Retinal pigment epithelial cell (primary cell): ENCODE measurements at regions not wholly inside any gene's neighbourhood (a gene's known extent, or its start where the extent isn't known, plus 50 kb on each side); places are given as distances from the start of the nearest gene placed in this dataset.
"Not testable (repeated sequence)": the region's sequence is repeated elsewhere in the genome, so short reads cannot be mapped to it uniquely, and the experiment has no call there.

Source experiments
- DNase-seq: peaks from one replicate; pipeline ENCODE4 v3.0.0-alpha.2; 2010; ENCODE audit warnings: low read depth
- H3K4me3 ChIP-seq: 2 replicates; pipeline ENCODE4 v1.5.1; 2011; ENCODE audit warnings: mild to moderate bottlenecking, low read length, control low read depth, moderate library complexity
- TF ChIP-seq, protein P1 (sequence below): conservative IDR thresholded peaks from 2 replicates; pipeline ENCODE4 v1.5.1; 2011; ENCODE audit warnings: low read depth, low read length, control low read depth, inconsistent platforms

DNA sequence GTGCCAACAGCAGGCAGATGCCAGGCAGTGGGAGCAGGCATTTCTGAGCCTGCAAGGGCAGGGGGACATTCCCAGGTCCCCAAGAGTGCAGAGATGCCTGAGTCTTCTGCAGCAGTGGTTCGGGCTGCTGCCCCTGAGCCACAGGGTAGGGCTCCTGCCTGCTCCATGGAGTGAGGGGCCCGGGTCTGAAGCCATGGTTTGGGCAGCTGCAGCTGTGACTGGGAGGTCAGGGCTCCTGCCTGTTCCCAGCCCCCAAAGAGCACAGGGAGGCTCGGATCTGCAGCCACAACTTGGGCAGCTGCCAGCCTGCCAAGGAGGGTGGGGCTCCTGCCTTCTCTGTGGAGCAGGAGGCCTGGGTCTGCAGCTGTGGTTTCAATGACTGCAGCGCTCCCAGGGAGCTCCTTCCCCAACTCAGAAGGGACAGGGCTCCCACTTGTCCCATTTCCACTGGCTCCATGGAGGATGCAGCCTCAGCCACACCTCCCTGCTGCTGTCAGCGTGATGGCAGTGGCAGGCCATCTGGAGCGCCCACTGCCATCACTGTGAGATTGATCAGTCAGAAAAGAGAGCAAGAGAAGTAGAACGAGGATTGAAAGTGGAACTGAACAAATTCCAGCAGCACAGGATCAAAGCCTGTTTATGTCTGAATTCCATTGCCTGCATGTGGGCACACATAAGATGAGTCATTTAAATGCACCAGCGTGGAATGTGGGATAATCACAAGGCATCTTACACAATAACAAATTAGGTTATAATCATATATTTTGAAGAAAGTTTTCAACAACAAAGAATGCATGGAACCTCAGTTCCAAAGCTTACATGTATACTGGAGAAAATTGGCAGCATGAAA is 93.1 kb upstream of the CXorf51A start:
- DNase-seq = peak; percentile 8
- no peak overlapping the region for H3K4me3 ChIP-seq
- TF ChIP-seq, protein P1, sequence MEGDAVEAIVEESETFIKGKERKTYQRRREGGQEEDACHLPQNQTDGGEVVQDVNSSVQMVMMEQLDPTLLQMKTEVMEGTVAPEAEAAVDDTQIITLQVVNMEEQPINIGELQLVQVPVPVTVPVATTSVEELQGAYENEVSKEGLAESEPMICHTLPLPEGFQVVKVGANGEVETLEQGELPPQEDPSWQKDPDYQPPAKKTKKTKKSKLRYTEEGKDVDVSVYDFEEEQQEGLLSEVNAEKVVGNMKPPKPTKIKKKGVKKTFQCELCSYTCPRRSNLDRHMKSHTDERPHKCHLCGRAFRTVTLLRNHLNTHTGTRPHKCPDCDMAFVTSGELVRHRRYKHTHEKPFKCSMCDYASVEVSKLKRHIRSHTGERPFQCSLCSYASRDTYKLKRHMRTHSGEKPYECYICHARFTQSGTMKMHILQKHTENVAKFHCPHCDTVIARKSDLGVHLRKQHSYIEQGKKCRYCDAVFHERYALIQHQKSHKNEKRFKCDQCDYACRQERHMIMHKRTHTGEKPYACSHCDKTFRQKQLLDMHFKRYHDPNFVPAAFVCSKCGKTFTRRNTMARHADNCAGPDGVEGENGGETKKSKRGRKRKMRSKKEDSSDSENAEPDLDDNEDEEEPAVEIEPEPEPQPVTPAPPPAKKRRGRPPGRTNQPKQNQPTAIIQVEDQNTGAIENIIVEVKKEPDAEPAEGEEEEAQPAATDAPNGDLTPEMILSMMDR = no peak

DNA sequence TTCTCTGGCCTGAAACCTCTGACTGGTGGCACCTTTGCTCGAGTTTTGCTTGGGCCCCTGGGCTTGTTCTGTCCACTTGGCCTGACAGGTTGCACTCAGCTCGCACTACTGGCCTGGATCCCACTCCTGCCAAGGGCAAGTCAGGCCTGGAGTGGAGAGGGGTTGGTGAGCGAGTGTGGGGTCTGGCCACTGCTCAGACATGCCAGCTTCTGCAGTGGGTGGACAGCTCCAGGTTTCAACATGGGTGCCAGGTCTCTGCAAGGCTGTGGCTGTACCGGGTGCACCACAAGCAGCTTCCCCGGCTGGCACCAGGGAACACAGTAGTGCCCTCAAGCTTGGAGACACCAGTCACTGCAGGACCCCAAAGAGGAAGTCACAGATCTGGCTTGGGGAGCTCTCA is 91.6 kb upstream of the CXorf51A start:
- H3K4me3 ChIP-seq = no peak overlapping the region
- TF ChIP-seq, protein P1 = no peak
- DNase-seq = no peak

DNA sequence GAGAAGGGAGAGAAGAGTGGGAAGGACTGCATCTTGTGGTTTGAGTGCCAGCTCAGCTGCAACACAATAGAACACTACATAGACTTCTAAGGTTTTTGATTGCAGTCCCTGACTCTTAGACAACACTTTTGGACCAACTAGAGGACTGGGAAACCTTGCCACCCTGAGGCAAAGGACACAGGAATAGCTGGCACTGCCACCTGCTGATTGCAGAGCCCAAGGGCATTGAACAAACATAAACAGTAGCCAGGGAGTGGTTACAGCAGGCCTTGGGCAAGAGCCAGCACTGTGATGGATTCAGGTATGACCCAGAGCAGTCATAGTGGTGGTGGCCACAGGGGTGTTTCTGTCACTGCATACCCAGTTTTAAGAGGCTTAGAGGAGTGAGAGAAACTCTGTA is 72.5 kb upstream of the CXorf51A start:
- TF ChIP-seq, protein P1 = no peak
- no peak for DNase-seq
- H3K4me3 ChIP-seq = no peak overlapping the region

DNA sequence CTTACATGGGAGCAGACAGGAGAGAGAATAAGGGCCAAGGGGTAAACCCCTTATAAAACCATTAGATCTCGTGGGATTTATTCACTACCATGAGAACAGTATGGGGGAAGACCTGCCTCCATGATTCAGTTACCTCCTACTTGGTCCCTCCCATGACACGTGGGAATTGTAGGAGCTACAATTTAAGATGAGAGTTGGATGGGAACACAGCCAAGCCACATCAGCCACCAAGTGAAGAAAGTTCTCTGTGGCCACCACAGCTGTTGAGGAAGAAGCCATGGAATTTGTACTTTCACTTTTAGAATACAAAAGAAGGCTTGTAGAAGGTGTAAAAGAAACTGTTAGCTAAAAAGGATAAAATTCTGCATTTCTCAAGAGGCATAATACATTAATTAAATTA is 67.0 kb upstream of the CXorf51A start:
- TF ChIP-seq, protein P1 = no peak
- no peak for DNase-seq
- H3K4me3 ChIP-seq = no peak overlapping the region

DNA sequence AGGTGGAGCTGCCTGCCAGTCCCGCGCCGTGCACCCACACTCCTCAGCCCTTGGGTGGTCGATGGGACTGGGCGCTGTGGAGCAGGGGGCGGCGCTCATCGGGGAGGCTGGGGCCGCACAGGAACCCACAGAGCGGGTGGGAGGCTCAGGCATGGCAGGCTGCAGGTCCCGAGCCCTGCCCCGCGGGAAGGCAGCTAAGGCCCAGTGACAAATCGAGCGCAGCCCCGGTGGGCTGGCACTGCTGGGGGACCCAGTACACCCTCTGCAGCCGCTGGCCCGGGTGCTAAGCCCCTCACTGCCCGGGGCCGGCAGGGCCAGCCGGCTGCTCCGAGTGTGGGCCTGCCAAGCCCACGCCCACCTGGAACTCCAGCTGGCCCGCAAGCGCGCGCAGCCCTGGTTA is 52.3 kb upstream of the CXorf51A start:
- not testable (repeated sequence) for H3K4me3 ChIP-seq, DNase-seq

DNA sequence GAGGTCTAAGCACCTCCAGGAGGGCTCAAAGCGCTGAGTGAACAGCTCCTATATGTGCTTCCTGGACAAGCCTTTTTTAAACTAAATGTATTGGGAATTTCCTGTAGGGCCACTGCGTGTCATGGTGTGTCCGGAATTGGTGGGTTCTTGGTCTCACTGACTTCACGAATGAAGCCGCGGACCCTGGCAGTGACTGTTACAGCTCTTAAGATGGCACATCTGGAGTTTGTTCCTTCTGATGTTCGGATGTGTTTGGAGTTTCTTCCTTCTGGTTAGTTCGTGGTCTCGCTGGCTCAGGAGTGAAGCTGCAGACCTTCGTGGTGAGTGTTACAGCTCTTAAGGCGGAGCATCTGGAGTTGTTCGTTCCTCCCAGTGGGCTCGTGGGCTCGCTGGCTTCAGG is 51.2 kb upstream of the CXorf51A start:
- not testable (repeated sequence) for DNase-seq, H3K4me3 ChIP-seq
